NCI-H128 (cell line): ENCODE measurements at regions not wholly inside any gene's neighbourhood (a gene's known extent, or its start where the extent isn't known, plus 50 kb on each side); places are given as distances from the start of the nearest gene placed in this dataset.

Experiments
- DNase-seq: peaks from one replicate; lab custom pipeline; 2025; ENCODE audit not compliant: unreplicated experiment; lab: John Stamatoyannopoulos, UW

GRCh38 chr3:14286887-14287500 lies 108.4 kb downstream of the LSM3 start:
- DNase-seq: peak; percentile 57

- no peak for DNase-seq
Observed at GRCh38 chr3:14288177-14288788, 109.7 kb downstream of the LSM3 start.

GRCh38 chr3:14288833-14289451 lies 110.3 kb downstream of the LSM3 start:
- DNase-seq: no peak

GRCh38 chr3:14289590-14290461 lies 111.2 kb downstream of the LSM3 start:
- DNase-seq: no peak

GRCh38 chr3:14290631-14291385 lies 111.6 kb upstream of the SLC6A6 start:
- DNase-seq: no peak

- no peak for DNase-seq
Observed at GRCh38 chr3:14295037-14295436, 107.4 kb upstream of the SLC6A6 start.

- no peak for DNase-seq
Observed at GRCh38 chr3:14295801-14296200, 106.6 kb upstream of the SLC6A6 start.

GRCh38 chr3:14297305-14297704 lies 105.1 kb upstream of the SLC6A6 start:
- no peak for DNase-seq

- no peak for DNase-seq
Observed at GRCh38 chr3:14297784-14298236, 104.6 kb upstream of the SLC6A6 start.

- DNase-seq: no peak
Observed at GRCh38 chr3:14298442-14298841, 104.0 kb upstream of the SLC6A6 start.

GRCh38 chr3:14298991-14299555 lies 103.3 kb upstream of the SLC6A6 start:
- DNase-seq: no peak

- DNase-seq: no peak
Observed at GRCh38 chr3:14299767-14300166, 102.6 kb upstream of the SLC6A6 start.

GRCh38 chr3:14300721-14301399 lies 101.5 kb upstream of the SLC6A6 start:
- no peak for DNase-seq

GRCh38 chr3:14301558-14301957 lies 100.8 kb upstream of the SLC6A6 start:
- DNase-seq: no peak

- no peak for DNase-seq
Observed at GRCh38 chr3:14303336-14304100, 98.9 kb upstream of the SLC6A6 start.

GRCh38 chr3:14304101-14305045 lies 98.0 kb upstream of the SLC6A6 start:
- DNase-seq: no peak

GRCh38 chr3:14305324-14305723 lies 97.1 kb upstream of the SLC6A6 start:
- no peak for DNase-seq

GRCh38 chr3:14306142-14306541 lies 96.3 kb upstream of the SLC6A6 start:
- DNase-seq: no peak
